IMR-90 (cell line): ENCODE measurements at regions not wholly inside any gene's neighbourhood (a gene's known extent, or its start where the extent isn't known, plus 50 kb on each side); places are given as distances from the start of the nearest gene placed in this dataset.

Source experiments
- ATAC-seq: fragments of 200-7000 bp; cut with Tn5 transposase; 2 replicates; pipeline ENCODE4 v1.9.1; 2020; ENCODE audit warnings: low read depth, mild to moderate bottlenecking, moderate library complexity
- BruUV-seq: library from RNA; stranded (reverse); fragments of 400-500 nt; replicated peaks from 2 replicates; lab custom pipeline; 2021; lab: Mats Ljungman, UMichigan
- CTCF ChIA-PET: fragments of 300-600 bp; formaldehyde crosslinking; extraction: SDS; loops from one replicate; lab custom pipeline; 2021; ENCODE audit warnings: antibody characterized with exemption; lab: Yijun Ruan, JAX
- POLR2A ChIA-PET: fragments of 300-600 bp; sonication (Branson Sonifier 250); formaldehyde crosslinking; loops from one replicate; lab custom pipeline; 2022; ENCODE audit warnings: antibody characterized with exemption; ENCODE audit not compliant: unreplicated experiment; lab: Charles Lee
- DNase-seq: peaks from one replicate; pipeline ENCODE4 v3.0.0; 2013
- H2AFZ ChIP-seq: replicated peaks from 2 replicates; pipeline ENCODE3; 2013; ENCODE audit warnings: low read length, mild to moderate bottlenecking; ENCODE audit not compliant: poor library complexity
- H2AK5ac ChIP-seq: 2 replicates; pipeline ENCODE4 v1.6.1; 2013; ENCODE audit warnings: low read depth, low read length, inconsistent platforms
- H2AK9ac ChIP-seq: replicated peaks from 2 replicates; pipeline ENCODE3; 2013; ENCODE audit warnings: mild to moderate bottlenecking, low read depth, low read length, moderate library complexity; ENCODE audit not compliant: poor library complexity
- H2BK120ac ChIP-seq: 2 replicates; pipeline ENCODE4 v1.6.1; 2013; ENCODE audit warnings: low read depth, low read length, inconsistent platforms
- H2BK15ac ChIP-seq: 3 replicates; pipeline ENCODE4 v1.6.1; 2013; ENCODE audit warnings: low read depth, low read length, inconsistent platforms
- H2BK20ac ChIP-seq: 2 replicates; pipeline ENCODE4 v1.6.1; 2013; ENCODE audit warnings: low read depth, mild to moderate bottlenecking, inconsistent platforms, low read length, moderate library complexity
- H2BK5ac ChIP-seq: 2 replicates; pipeline ENCODE4 v1.6.1; 2013; ENCODE audit warnings: mild to moderate bottlenecking, low read depth, low read length, inconsistent platforms; ENCODE audit not compliant: poor library complexity, severe bottlenecking
- H3K14ac ChIP-seq: replicated peaks from 2 replicates; pipeline ENCODE4 v1.6.1; 2013; ENCODE audit warnings: low read depth, low read length, inconsistent platforms
- H3K18ac ChIP-seq: 2 replicates; pipeline ENCODE4 v1.6.1; 2013; ENCODE audit warnings: low read depth, low read length, control low read depth
- H3K23ac ChIP-seq: 2 replicates; pipeline ENCODE4 v1.6.1; 2013; ENCODE audit warnings: low read depth, low read length, inconsistent platforms
- H3K27ac ChIP-seq: 2 replicates; pipeline ENCODE4 v1.5.1; 2013; ENCODE audit warnings: mild to moderate bottlenecking, control low read depth, low read length; ENCODE audit not compliant: insufficient read depth
- H3K27me3 ChIP-seq: 2 replicates; pipeline ENCODE4 v1.6.1; 2013; ENCODE audit warnings: low read length; ENCODE audit not compliant: control insufficient read depth, insufficient read depth
- H3K36me3 ChIP-seq: 2 replicates; pipeline ENCODE4 v1.6.1; 2013; ENCODE audit warnings: low read length, mixed read lengths; ENCODE audit not compliant: control insufficient read depth, insufficient read depth
- H3K4ac ChIP-seq: 2 replicates; pipeline ENCODE4 v1.6.1; 2013; ENCODE audit warnings: low read depth, low read length, inconsistent platforms
- H3K4me1 ChIP-seq: 2 replicates; pipeline ENCODE4 v1.6.1; 2013; ENCODE audit warnings: low read length, mixed read lengths; ENCODE audit not compliant: control insufficient read depth, insufficient read depth
- H3K4me2 ChIP-seq: 2 replicates; pipeline ENCODE4 v1.6.1; 2013; ENCODE audit warnings: low read depth, mild to moderate bottlenecking, control low read depth, low read length, moderate library complexity
- H3K4me3 ChIP-seq: 2 replicates; pipeline ENCODE4 v1.5.1; 2013; ENCODE audit warnings: low read depth, mild to moderate bottlenecking, control low read depth, low read length, moderate library complexity; ENCODE audit not compliant: insufficient read depth
- H3K56ac ChIP-seq: 2 replicates; pipeline ENCODE4 v1.6.1; 2013; ENCODE audit warnings: low read length, inconsistent platforms; ENCODE audit not compliant: insufficient read depth; ENCODE audit errors: extremely low read depth
- H3K79me1 ChIP-seq, 2 experiments: 2 replicates each; pipeline ENCODE4 v1.6.1; 2013; ENCODE audit warnings: low read length in 2 of 2, inconsistent platforms in 1 of 2, low read depth in 1 of 2
- H3K9ac ChIP-seq: 2 replicates; pipeline ENCODE4 v1.6.1; 2013; ENCODE audit warnings: low read depth, low read length, control low read depth
- H3K9me1 ChIP-seq: 2 replicates; pipeline ENCODE4 v1.6.1; 2013; ENCODE audit warnings: low read length, inconsistent platforms; ENCODE audit not compliant: insufficient read depth
- H3K9me3 ChIP-seq: 2 replicates; pipeline ENCODE4 v1.6.1; 2013; ENCODE audit warnings: low read length; ENCODE audit not compliant: control insufficient read depth, insufficient read depth
- H4K20me1 ChIP-seq: 2 replicates; pipeline ENCODE4 v1.6.1; 2013; ENCODE audit warnings: low read length, inconsistent platforms; ENCODE audit not compliant: insufficient read depth
- H4K5ac ChIP-seq: 2 replicates; pipeline ENCODE4 v1.6.1; 2013; ENCODE audit warnings: mild to moderate bottlenecking, low read depth, low read length, control low read depth
- H4K8ac ChIP-seq, 2 experiments: 2 replicates each; pipeline ENCODE4 v1.6.1; 2013; ENCODE audit warnings: low read depth in 2 of 2, low read length in 2 of 2, control low read depth in 1 of 2, inconsistent platforms in 1 of 2
- H4K91ac ChIP-seq: 2 replicates; pipeline ENCODE4 v1.6.1; 2013; ENCODE audit warnings: low read depth, low read length, inconsistent platforms; ENCODE audit not compliant: insufficient read depth
- CHD1 ChIP-seq: IDR thresholded peaks from 2 replicates; pipeline ENCODE4 v1.6.1; 2012; ENCODE audit warnings: low read depth, low read length, improper control_type of control experiment
- FOS ChIP-seq: fragments of 150-350 bp; IDR thresholded peaks from 2 replicates; pipeline ENCODE4 v1.6.1; 2016; ENCODE audit warnings: low read depth, low read length
- MAFK ChIP-seq: IDR thresholded peaks from 2 replicates; pipeline ENCODE4 v1.6.1; 2012; ENCODE audit warnings: low read depth, low read length, improper control_type of control experiment
- WGBS, 2 experiments: methylation state at CpG; one replicate each; pipeline versions ENCODE4 v1.1.5 to v1.1.7; 2013; ENCODE audit warnings: missing lambda C conversion rate in 2 of 2; ENCODE audit not compliant: insufficient read length in 1 of 2; ENCODE audit errors: extremely low coverage in 2 of 2; 5-methylcytosine and 5-hydroxymethylcytosine counted together
- dilution Hi-C: fragments of 300-500 bp; cut with HindIII; formaldehyde crosslinking; loops from one replicate; pipeline ENCODE4 v1.14.3; 2018; ENCODE audit warnings: low sequenced_read_pairs; ENCODE audit not compliant: unreplicated experiment
- in situ Hi-C: fragments of 300-500 bp; cut with MboI; formaldehyde crosslinking; loops from 3 replicates; pipeline ENCODE4 v1.14.3; 2019; ENCODE audit warnings: low sequenced_read_pairs, inconsistent platforms, mixed read lengths
- intact Hi-C: fragments of 100-400 bp; cut with micrococcal nuclease; formaldehyde crosslinking; loops from 2 replicates; pipeline ENCODE4 v1.10.0; 2022

DNA sequence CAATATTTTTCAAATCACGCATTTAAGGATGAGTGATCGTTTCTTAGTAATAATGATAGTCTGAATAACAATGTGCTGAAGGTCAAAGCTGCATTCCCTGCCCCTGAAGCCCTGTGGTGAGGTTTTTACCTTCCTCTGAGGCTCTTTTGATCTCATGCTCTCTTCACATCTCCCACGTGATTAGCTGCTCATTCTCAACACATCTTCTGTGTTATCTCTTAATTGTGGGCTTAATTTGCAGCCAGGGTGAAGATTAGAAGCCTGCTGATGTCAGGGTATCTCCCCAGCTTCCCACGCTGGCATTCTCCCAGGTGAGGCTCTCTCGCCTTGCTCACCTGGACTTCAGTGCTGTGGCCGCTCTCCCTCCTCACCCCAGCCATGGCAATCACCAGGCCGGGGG is 109.7 kb upstream of the FOXQ1 start:
- Histone ChIP-seq H2AK5ac (no peak overlapping the region), H3K36me3 (no peaks in the 10 kb centered on the region), H3K27me3 (peaks cover 3% of the 10 kb centered on the region), H3K9ac (no peak overlapping the region), H2BK5ac (no peak overlapping the region), H3K9me1 (0 out of 2 replicates have a peak, but pooled peaks cover 4% of the 10 kb centered on the region), H2BK15ac (no peak overlapping the region), H3K4ac (no peak overlapping the region), H3K56ac (no peak overlapping the region), H3K23ac (no peak overlapping the region), H3K14ac (no peak overlapping the region), H4K5ac (no peak overlapping the region), H2BK20ac (no peak overlapping the region), H3K4me2 (no peak overlapping the region), H2BK120ac (no peak overlapping the region), H4K91ac (no peak overlapping the region), H3K9me3 (no peaks in the 10 kb centered on the region; the same call in 1 of the 2 replicates), H3K4me3 (no peak overlapping the region), H2AFZ (no peak overlapping the region), H3K79me1 (no peaks in the 10 kb centered on the region), H3K18ac (no peak overlapping the region), H2AK9ac (no peak overlapping the region), H3K4me1 (no peaks in the 10 kb centered on the region), H4K20me1 (no peaks in the 10 kb centered on the region), H4K8ac (no peak overlapping the region), H3K27ac (no peak overlapping the region)
- DNase-seq (no peak), ATAC-seq (no peak)
- dilution Hi-C loops (no loop called here), intact Hi-C loops (no loop called here), in situ Hi-C loops (no loop called here)
- POLR2A ChIA-PET, result no interaction called here
- BruUV-seq, result no TSS peak
- CTCF ChIA-PET, result no interaction called here
- TF ChIP-seq FOS (no peak), MAFK (no peak), CHD1 (no peak)
- WGBS, 2 experiments, result 100% methylated on average over 2 of the region's 7 CpGs; no CpG with 5 or more reads in 1 of the 2 experiments
